Endodermal cell (in vitro differentiated cells): ENCODE measurements at regions not wholly inside any gene's neighbourhood (a gene's known extent, or its start where the extent isn't known, plus 50 kb on each side); places are given as distances from the start of the nearest gene placed in this dataset.
A peak's percentile ranks its signal among the peaks of the same experiment; 100 is the strongest.

Source experiments
- DNase-seq: peaks from one replicate; pipeline ENCODE4 v3.0.0-alpha.2; 2017
- H3K27ac ChIP-seq: 2 replicates; pipeline ENCODE4 v1.5.1; 2013; ENCODE audit warnings: mild to moderate bottlenecking, low read depth, low read length, moderate library complexity
- H3K27me3 ChIP-seq: 2 replicates; pipeline ENCODE4 v1.6.1; 2013; ENCODE audit warnings: mild to moderate bottlenecking, low read length, moderate library complexity; ENCODE audit not compliant: insufficient read depth, control insufficient read depth, poor library complexity, severe bottlenecking
- H3K36me3 ChIP-seq: 2 replicates; pipeline ENCODE4 v1.7.0; 2013; ENCODE audit warnings: mild to moderate bottlenecking, low read length, moderate library complexity; ENCODE audit not compliant: control insufficient read depth, insufficient read depth
- H3K4me1 ChIP-seq: one replicate; pipeline ENCODE4 v1.7.0; 2013; ENCODE audit warnings: low read length; ENCODE audit not compliant: control insufficient read depth, insufficient read depth
- H3K4me3 ChIP-seq: 2 replicates; pipeline ENCODE4 v1.5.1; 2013; ENCODE audit warnings: mild to moderate bottlenecking, low read length, moderate library complexity
- H3K9ac ChIP-seq: 2 replicates; pipeline ENCODE4 v1.6.1; 2013; ENCODE audit warnings: mild to moderate bottlenecking, low read length, moderate library complexity; ENCODE audit not compliant: poor library complexity, severe bottlenecking; ENCODE audit errors: extremely low read depth
- H3K9me3 ChIP-seq: 2 replicates; pipeline ENCODE4 v1.6.1; 2013; ENCODE audit warnings: mild to moderate bottlenecking, low read length, moderate library complexity; ENCODE audit not compliant: control insufficient read depth
- H3K27ac Mint-ChIP-seq: 2 replicates; pipeline ENCODE4 v1.8.0; 2020; ENCODE audit warnings: mixed read lengths
- H3K27me3 Mint-ChIP-seq: 2 replicates; pipeline ENCODE4 v1.8.0; 2021; ENCODE audit warnings: mild to moderate bottlenecking, mixed read lengths; ENCODE audit not compliant: insufficient read depth
- H3K36me3 Mint-ChIP-seq: 2 replicates; pipeline ENCODE4 v1.8.0; 2020; ENCODE audit warnings: low read depth, mixed read lengths
- H3K4me1 Mint-ChIP-seq: 2 replicates; pipeline ENCODE4 v1.8.0; 2020; ENCODE audit warnings: mixed read lengths
- H3K4me3 Mint-ChIP-seq: 2 replicates; pipeline ENCODE4 v1.8.0; 2020; ENCODE audit warnings: mild to moderate bottlenecking, moderate library complexity, mixed read lengths
- H3K9me3 Mint-ChIP-seq: 2 replicates; pipeline ENCODE4 v1.8.0; 2020; ENCODE audit warnings: mild to moderate bottlenecking, mixed read lengths
- CTCF ChIP-seq: fragments of 200-600 bp; sonication (generic); conservative IDR thresholded peaks from 2 replicates; pipeline ENCODE4 v1.5.0; 2021; ENCODE audit warnings: antibody characterized with exemption, mild to moderate bottlenecking
- WGBS, 2 experiments: methylation state at CpG; one replicate each; pipeline versions ENCODE4 v1.1.5 to v1.1.7; 2013; ENCODE audit warnings: missing lambda C conversion rate in 2 of 2, mixed read lengths in 1 of 2; ENCODE audit not compliant: insufficient coverage in 1 of 2, insufficient read length in 1 of 2; 5-methylcytosine and 5-hydroxymethylcytosine counted together

GRCh38 chr1:98460136-98460535 lies 201.4 kb upstream of the SNX7 start:
- TF ChIP-seq CTCF: no peak
- H3K9ac ChIP-seq: no peak overlapping the region
- H3K36me3 ChIP-seq: no peaks in the 10 kb centered on the region
- H3K4me1 Mint-ChIP-seq: peaks cover 13% of the 10 kb centered on the region
- H3K4me1 ChIP-seq: no peaks in the 10 kb centered on the region
- peaks cover 2% of the 10 kb centered on the region for H3K27me3 Mint-ChIP-seq
- 85% methylated on average over 1 of the region's 1 CpG; no CpG with 5 or more reads in 1 of the 2 experiments for WGBS, 2 experiments
- no peak overlapping the region for H3K27ac ChIP-seq
- H3K4me3 Mint-ChIP-seq: no peak overlapping the region
- no peaks in the 10 kb centered on the region for H3K9me3 ChIP-seq
- no peaks in the 10 kb centered on the region for H3K36me3 Mint-ChIP-seq
- no peak for DNase-seq
- no peaks in the 10 kb centered on the region for H3K9me3 Mint-ChIP-seq
- no peaks in the 10 kb centered on the region for H3K27me3 ChIP-seq
- H3K27ac Mint-ChIP-seq: no peak overlapping the region
- H3K4me3 ChIP-seq: no peak overlapping the region

DNA sequence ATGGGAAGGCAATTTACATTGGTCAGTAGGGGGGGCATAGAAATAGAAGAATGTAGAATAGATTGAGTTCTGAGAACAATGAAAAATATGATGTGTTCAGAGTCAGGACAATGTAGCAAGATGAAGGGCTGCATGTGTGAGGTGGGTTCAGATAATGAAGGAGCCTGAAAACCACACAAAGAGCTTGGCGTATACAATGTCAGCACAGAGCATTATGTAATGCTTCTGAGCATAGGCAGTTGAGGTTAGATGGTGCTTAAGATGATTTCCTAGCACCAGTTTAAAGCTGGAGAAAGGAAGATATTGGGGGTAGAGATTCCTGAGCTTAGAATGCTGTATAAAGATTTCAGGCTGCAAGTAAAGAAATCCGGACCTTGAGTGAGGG lies 202.0 kb upstream of the SNX7 start:
- H3K9ac ChIP-seq: no peak overlapping the region
- Mint-ChIP-seq H3K9me3 (no peaks in the 10 kb centered on the region), H3K27ac (no peak overlapping the region), H3K4me3 (no peak overlapping the region), H3K4me1 (peaks cover 17% of the 10 kb centered on the region), H3K36me3 (no peaks in the 10 kb centered on the region), H3K27me3 (peaks cover 2% of the 10 kb centered on the region)
- no peaks in the 10 kb centered on the region for H3K4me1 ChIP-seq
- H3K27me3 ChIP-seq: no peaks in the 10 kb centered on the region
- WGBS, 2 experiments: 81 to 98% methylated on average over 2 of the region's 2 CpGs
- peak overlapping the region; percentile 40 for H3K27ac ChIP-seq
- H3K36me3 ChIP-seq: no peaks in the 10 kb centered on the region
- H3K9me3 ChIP-seq: no peaks in the 10 kb centered on the region
- no peak for DNase-seq
- no peak for TF ChIP-seq CTCF
- H3K4me3 ChIP-seq: no peak overlapping the region

DNA sequence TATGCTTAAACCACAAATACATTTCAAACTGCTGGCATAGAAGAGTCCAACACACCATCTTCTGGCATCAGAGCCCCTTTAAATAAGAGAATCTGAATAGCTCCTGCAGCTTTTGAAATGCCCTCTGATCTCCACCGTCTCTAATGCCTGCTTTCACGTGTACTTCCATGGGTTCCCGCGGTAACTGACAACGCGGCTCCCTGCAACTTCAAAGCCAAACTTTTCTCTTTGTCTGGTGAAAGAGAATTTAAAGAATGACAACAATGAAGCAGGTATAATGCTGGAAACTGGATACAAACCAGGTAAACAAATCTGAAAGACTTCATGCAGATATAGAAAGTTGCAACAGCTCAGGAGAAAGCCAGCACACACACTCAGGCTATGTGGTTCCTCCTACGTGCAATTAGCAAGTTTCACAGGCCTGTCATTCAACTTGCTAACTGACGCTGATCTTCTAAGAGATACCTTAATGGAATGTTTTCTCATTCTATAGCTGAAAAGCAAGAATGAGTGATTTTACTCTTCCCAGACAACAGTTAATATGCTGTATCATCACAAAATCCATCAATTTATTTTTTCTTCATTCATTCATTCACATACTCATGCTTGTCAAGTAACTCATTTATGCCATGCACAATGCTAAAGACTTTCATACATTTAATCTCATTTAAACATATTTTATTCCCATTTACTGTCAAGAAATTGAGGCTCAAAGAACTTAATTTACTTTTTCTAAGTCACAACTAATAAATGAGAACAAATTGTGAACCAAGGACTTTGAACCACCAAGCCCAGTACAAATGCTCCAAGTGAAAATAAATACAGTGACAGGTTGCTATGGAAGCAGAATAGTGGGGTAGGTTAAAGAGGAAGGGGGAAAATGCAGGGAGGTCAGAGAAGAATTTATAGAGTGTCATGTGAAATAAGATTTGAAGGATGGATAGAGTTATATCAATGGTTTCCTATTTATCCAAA lies 202.7 kb upstream of the SNX7 start:
- no peaks in the 10 kb centered on the region for H3K4me1 ChIP-seq
- peak; percentile 74 for DNase-seq
- H3K27me3 ChIP-seq: no peaks in the 10 kb centered on the region
- 44% methylated on average over 8 of the region's 8 CpGs; no CpG with 5 or more reads in 1 of the 2 experiments for WGBS, 2 experiments
- no peak overlapping the region for H3K4me3 ChIP-seq
- no peak for TF ChIP-seq CTCF
- Mint-ChIP-seq H3K27me3 (peaks cover 2% of the 10 kb centered on the region), H3K9me3 (no peaks in the 10 kb centered on the region), H3K4me3 (no peak overlapping the region), H3K36me3 (no peaks in the 10 kb centered on the region), H3K4me1 (peaks cover 17% of the 10 kb centered on the region), H3K27ac (no peak overlapping the region)
- no peaks in the 10 kb centered on the region for H3K36me3 ChIP-seq
- H3K9me3 ChIP-seq: no peaks in the 10 kb centered on the region
- no peak overlapping the region for H3K27ac ChIP-seq
- H3K9ac ChIP-seq: no peak overlapping the region
